ENCODE measurements at regions not wholly inside any gene's neighbourhood (a gene's known extent, or its start where the extent isn't known, plus 50 kb on each side); places are given as distances from the start of the nearest gene placed in this dataset.

DNA sequence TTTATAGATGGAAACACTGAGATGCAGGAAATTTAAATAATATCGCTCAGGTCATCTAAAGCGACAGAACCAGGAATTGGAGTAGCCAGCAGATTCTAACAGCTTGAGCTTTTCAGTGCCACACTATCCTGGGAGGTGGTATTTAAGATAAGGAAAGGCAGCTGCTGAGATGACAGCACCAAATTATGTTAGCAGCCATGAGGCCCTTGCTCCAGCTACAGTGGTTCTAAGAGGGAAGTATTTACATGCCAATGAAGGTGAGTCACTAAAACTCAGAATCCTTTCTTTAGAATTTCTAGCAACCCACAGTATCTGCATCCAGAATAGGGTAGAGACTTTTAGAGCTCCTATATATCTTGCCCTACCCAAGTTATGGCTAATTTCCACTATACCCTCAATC, 127.0 kb upstream of the VLDLR start:
- Histone ChIP-seq H3K27ac (ENCODE audit: low read length) (peak overlapping the region; percentile 6), H3K4me3 (ENCODE audit: low read length) (no peak overlapping the region), H3K9me3 (ENCODE audit: insufficient read depth, low read depth, low read length) (no peaks in the 10 kb centered on the region), H3K9ac (ENCODE audit: low read depth, low read length) (no peak overlapping the region), H3K4me1 (ENCODE audit: insufficient read depth, low read length) (peaks cover 10% of the 10 kb centered on the region), H3K36me3 (ENCODE audit: insufficient read depth, low read depth, low read length) (no peaks in the 10 kb centered on the region), H3K27me3 (ENCODE audit: insufficient read depth, low read length) (no peaks in the 10 kb centered on the region)

DNA sequence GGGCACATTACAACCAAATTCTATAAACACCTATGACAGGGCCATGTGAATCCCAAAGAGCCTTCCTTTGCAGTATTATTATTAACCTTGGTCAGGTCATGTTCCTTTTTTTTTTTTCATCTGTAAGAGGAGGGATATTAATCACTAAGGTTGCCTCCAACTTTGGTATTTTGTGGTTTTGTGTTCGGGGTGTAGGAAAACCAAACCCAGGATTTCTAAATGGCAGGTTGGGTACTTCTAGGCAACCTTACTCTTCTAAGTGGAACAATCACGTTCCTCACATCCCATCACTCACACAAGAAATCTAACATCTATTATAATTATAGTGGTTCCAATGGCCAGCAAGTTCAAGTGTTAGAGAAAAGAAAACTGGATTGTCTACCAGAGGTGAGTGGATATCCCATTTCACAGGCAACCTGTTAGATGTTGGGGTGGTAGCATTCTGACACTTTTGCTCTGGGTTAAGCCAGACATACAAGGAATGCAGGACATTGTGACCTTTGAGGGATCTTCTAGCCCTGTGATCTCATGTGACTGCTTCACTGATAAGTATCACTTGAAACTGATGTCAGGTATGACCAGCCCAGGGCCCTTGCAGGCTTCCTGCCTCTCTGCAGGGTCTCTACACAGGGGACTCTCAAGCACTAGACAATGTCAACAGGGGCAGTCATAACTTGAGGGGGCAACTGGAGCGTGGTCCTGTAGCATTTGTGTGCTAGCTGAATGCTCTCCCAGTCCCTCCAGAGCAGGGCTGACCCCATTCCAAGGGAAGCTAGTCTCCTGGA, 126.2 kb upstream of the VLDLR start:
- no peaks in the 10 kb centered on the region for H3K27me3 ChIP-seq (ENCODE audit: insufficient read depth, low read length)
- peaks cover 10% of the 10 kb centered on the region for H3K4me1 ChIP-seq (ENCODE audit: insufficient read depth, low read length)
- no peak overlapping the region for H3K9ac ChIP-seq (ENCODE audit: low read depth, low read length)
- no peaks in the 10 kb centered on the region for H3K9me3 ChIP-seq (ENCODE audit: insufficient read depth, low read depth, low read length)
- no peaks in the 10 kb centered on the region for H3K36me3 ChIP-seq (ENCODE audit: insufficient read depth, low read depth, low read length)
- peak overlapping the region; percentile 6 for H3K27ac ChIP-seq (ENCODE audit: low read length)
- no peak overlapping the region for H3K4me3 ChIP-seq (ENCODE audit: low read length)

DNA sequence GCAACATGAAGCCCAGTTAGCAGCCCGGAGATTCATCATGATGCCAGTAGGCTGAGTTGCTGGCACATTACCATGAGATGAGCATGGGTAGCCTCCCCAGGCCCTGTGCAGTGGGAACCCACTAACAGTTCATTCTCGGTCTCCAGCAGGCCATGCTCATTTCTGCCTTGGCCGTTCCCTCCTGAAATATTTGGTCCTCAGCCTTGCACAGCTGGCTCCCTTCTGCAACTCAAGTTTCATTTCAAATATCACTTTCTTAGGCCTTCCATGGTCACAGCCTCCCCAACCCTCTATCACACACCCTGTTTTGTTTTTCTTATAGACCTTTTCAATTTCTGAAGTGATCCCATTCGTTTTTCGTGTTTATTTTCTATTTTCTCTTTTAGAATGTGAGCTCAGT, 125.4 kb upstream of the VLDLR start:
- no peaks in the 10 kb centered on the region for H3K27me3 ChIP-seq (ENCODE audit: insufficient read depth, low read length)
- no peak overlapping the region for H3K4me3 ChIP-seq (ENCODE audit: low read length)
- peaks cover 10% of the 10 kb centered on the region for H3K4me1 ChIP-seq (ENCODE audit: insufficient read depth, low read length)
- H3K9me3 ChIP-seq (ENCODE audit: insufficient read depth, low read depth, low read length): no peaks in the 10 kb centered on the region
- H3K27ac ChIP-seq (ENCODE audit: low read length): no peak overlapping the region
- H3K36me3 ChIP-seq (ENCODE audit: insufficient read depth, low read depth, low read length): no peaks in the 10 kb centered on the region
- H3K9ac ChIP-seq (ENCODE audit: low read depth, low read length): no peak overlapping the region

DNA sequence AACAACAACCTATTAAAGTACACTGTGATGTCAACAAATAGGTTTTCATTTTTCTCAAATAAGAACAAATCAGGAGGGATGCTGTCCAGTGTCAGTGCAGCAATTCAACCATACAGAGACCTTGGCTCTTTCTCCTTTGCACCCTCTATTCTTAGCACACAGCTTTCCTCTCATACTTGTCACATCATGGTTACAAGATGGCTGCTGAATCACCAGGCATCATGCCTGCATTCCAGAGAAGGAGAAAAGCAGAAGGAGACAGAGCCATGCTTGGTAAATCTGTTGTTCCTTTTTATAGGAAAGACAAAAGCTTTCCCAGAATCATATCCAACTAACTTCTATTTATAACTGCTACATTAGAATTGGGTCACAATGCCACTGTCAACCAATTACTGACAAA, 124.7 kb upstream of the VLDLR start:
- no peak overlapping the region for H3K27ac ChIP-seq (ENCODE audit: low read length)
- no peaks in the 10 kb centered on the region for H3K9me3 ChIP-seq (ENCODE audit: insufficient read depth, low read depth, low read length)
- H3K4me3 ChIP-seq (ENCODE audit: low read length): no peak overlapping the region
- H3K36me3 ChIP-seq (ENCODE audit: insufficient read depth, low read depth, low read length): no peaks in the 10 kb centered on the region
- no peaks in the 10 kb centered on the region for H3K27me3 ChIP-seq (ENCODE audit: insufficient read depth, low read length)
- H3K9ac ChIP-seq (ENCODE audit: low read depth, low read length): no peak overlapping the region
- peaks cover 10% of the 10 kb centered on the region for H3K4me1 ChIP-seq (ENCODE audit: insufficient read depth, low read length)

DNA sequence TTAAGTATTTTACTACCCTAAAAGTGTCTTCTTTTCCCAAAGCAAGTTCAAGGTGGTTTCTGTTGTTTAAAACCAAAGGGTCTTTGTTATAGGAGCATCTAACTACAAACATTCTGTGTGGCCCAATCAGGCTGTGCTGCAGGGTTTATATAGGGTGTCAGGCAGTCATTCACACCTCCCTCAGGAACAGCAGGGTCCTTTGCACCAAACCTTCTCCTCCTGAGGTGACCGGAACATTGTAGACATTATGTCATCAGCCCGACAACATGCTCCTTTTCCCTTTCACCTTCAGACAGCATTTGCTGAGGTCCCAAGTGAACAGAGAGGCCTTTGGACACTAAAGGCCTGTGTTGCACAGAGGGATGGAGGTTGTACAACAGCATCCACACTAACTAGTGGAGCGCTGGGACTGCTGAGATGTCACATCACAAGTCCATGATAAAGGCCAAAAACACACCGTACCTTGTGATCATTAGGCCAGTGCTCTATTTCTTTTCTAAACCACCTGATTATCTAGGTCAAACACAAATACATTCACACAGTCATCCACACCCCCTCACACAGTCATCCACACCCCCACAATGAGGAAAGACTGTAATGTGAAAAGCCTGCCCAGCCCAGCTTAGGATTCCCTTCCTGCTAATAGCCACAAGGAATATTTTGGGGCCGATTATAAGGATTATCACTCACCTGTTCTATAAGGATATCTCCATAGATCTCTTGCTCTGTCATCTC, 123.8 kb upstream of the VLDLR start:
- Histone ChIP-seq H3K4me1 (ENCODE audit: insufficient read depth, low read length) (peaks cover 10% of the 10 kb centered on the region), H3K4me3 (ENCODE audit: low read length) (no peak overlapping the region), H3K36me3 (ENCODE audit: insufficient read depth, low read depth, low read length) (no peaks in the 10 kb centered on the region), H3K9me3 (ENCODE audit: insufficient read depth, low read depth, low read length) (no peaks in the 10 kb centered on the region), H3K27ac (ENCODE audit: low read length) (no peak overlapping the region), H3K9ac (ENCODE audit: low read depth, low read length) (no peak overlapping the region), H3K27me3 (ENCODE audit: insufficient read depth, low read length) (no peaks in the 10 kb centered on the region)

DNA sequence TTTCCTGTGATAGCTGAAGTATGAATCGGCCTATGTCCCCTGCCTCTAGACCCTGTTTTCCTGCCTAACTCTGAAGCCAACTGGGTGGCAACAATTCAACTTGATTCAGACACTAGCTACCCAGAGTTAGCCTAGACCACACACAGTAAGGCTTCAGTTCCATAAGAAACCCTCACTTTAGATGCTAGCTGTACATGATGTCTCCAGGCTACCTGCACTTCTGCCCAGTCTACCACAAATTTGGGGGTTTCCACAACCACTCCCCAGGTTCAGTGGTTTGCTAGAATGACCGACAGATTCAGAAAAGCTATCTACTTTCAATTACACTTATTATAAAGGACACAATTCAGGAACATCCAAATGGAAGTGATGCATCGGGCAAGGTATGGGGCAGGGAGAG, 119.4 kb upstream of the VLDLR start:
- H3K4me3 ChIP-seq (ENCODE audit: low read length): no peak overlapping the region
- H3K9me3 ChIP-seq (ENCODE audit: insufficient read depth, low read depth, low read length): no peaks in the 10 kb centered on the region
- H3K27ac ChIP-seq (ENCODE audit: low read length): no peak overlapping the region
- H3K9ac ChIP-seq (ENCODE audit: low read depth, low read length): no peak overlapping the region
- no peaks in the 10 kb centered on the region for H3K27me3 ChIP-seq (ENCODE audit: insufficient read depth, low read length)
- no peaks in the 10 kb centered on the region for H3K36me3 ChIP-seq (ENCODE audit: insufficient read depth, low read depth, low read length)
- H3K4me1 ChIP-seq (ENCODE audit: insufficient read depth, low read length): no peaks in the 10 kb centered on the region; the same call in 1 of the 2 replicates

DNA sequence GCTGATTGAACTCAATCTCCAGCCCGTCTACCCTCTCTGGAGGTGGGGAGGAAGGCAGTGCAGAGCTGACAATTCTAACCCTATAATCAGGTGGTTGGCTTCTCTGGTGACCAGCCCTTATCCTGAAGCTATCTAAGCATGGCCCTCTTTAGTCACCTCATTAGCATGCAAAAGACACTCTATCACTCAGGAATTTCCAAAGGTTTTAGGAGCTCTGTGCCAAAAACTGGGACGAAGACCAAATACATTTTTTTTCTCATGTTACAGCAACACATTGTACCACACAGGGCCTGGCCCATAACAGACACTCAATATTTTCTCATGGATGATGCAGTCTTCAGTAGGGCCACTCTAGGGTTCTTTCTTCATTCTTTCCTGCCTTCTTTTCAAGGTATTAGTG, 118.8 kb upstream of the VLDLR start:
- Histone ChIP-seq H3K27me3 (ENCODE audit: insufficient read depth, low read length) (no peaks in the 10 kb centered on the region), H3K4me3 (ENCODE audit: low read length) (no peak overlapping the region), H3K4me1 (ENCODE audit: insufficient read depth, low read length) (no peaks in the 10 kb centered on the region; the same call in 1 of the 2 replicates), H3K9me3 (ENCODE audit: insufficient read depth, low read depth, low read length) (no peaks in the 10 kb centered on the region), H3K27ac (ENCODE audit: low read length) (no peak overlapping the region), H3K36me3 (ENCODE audit: insufficient read depth, low read depth, low read length) (no peaks in the 10 kb centered on the region), H3K9ac (ENCODE audit: low read depth, low read length) (no peak overlapping the region)

DNA sequence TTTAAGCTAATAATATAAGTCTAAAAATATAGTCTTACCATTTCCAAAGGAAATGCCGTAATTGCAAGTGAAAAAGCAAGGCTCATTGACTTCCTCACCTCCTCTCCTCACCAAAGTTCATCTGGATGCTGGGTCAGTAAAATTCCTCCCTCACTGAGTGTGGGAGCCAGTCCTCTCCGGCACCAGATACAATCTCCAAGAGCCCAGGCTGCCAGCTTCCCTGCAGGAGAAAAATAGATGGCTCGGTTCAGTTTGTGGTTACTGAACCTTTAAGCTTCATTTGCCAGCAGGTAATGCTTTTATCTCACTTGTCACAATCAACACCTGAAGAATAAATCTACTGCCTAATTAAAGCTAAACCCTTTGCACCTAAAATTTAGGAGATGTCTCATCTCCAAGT, 115.3 kb upstream of the VLDLR start:
- H3K4me3 ChIP-seq (ENCODE audit: low read length): no peak overlapping the region
- no peak overlapping the region for H3K9ac ChIP-seq (ENCODE audit: low read depth, low read length)
- H3K27me3 ChIP-seq (ENCODE audit: insufficient read depth, low read length): no peaks in the 10 kb centered on the region
- H3K9me3 ChIP-seq (ENCODE audit: insufficient read depth, low read depth, low read length): no peaks in the 10 kb centered on the region; the same call in 1 of the 2 replicates
- no peaks in the 10 kb centered on the region for H3K36me3 ChIP-seq (ENCODE audit: insufficient read depth, low read depth, low read length)
- no peaks in the 10 kb centered on the region; the same call in 1 of the 2 replicates for H3K4me1 ChIP-seq (ENCODE audit: insufficient read depth, low read length)
- no peak overlapping the region for H3K27ac ChIP-seq (ENCODE audit: low read length)

DNA sequence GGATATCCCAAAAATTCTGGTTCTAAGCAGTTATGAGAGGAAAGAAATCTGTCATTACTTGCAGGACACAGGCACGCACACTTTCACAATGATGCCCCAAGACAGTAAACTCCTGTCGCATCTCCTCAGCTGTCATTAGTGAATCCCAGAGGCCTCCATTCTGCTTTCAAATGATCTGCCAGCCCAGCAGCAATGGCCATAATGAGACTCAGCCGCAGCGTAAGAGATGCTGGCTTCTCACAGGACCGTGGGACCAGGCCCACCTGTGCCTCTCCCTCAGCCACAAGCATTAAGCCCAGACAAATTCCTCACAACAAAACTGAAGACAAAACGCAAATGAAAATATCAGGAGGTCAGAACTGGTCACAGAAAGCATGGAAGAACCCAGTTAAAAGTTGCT, 98.0 kb upstream of the VLDLR start:
- H3K27me3 ChIP-seq (ENCODE audit: insufficient read depth, low read length): no peaks in the 10 kb centered on the region
- no peak overlapping the region for H3K9ac ChIP-seq (ENCODE audit: low read depth, low read length)
- peaks cover 5% of the 10 kb centered on the region for H3K4me1 ChIP-seq (ENCODE audit: insufficient read depth, low read length)
- no peak overlapping the region for H3K27ac ChIP-seq (ENCODE audit: low read length)
- H3K4me3 ChIP-seq (ENCODE audit: low read length): no peak overlapping the region
- H3K9me3 ChIP-seq (ENCODE audit: insufficient read depth, low read depth, low read length): no peaks in the 10 kb centered on the region
- H3K36me3 ChIP-seq (ENCODE audit: insufficient read depth, low read depth, low read length): no peaks in the 10 kb centered on the region

DNA sequence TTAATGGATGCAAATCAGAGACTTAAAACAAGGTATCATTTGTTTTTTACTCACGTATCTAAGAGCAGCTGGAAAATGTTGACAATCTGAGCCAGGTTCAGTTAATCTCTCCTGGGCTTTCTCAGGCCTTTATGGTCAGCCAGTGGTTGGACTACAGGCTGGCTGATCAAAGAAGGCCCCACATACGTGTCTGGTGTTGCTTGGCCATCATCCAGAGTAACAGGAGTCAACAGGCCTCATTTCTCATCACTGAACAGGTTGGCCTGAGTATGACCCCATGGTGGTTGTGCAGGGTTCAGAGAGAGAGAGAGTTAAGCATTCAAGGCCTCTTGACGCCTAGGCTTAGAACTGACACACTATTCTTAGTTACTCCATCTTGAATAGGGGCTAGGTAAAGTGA, 97.0 kb upstream of the VLDLR start:
- Histone ChIP-seq H3K9me3 (ENCODE audit: insufficient read depth, low read depth, low read length) (no peaks in the 10 kb centered on the region), H3K4me1 (ENCODE audit: insufficient read depth, low read length) (peaks cover 5% of the 10 kb centered on the region), H3K9ac (ENCODE audit: low read depth, low read length) (no peak overlapping the region), H3K36me3 (ENCODE audit: insufficient read depth, low read depth, low read length) (no peaks in the 10 kb centered on the region), H3K27ac (ENCODE audit: low read length) (no peak overlapping the region), H3K4me3 (ENCODE audit: low read length) (no peak overlapping the region), H3K27me3 (ENCODE audit: insufficient read depth, low read length) (no peaks in the 10 kb centered on the region)

DNA sequence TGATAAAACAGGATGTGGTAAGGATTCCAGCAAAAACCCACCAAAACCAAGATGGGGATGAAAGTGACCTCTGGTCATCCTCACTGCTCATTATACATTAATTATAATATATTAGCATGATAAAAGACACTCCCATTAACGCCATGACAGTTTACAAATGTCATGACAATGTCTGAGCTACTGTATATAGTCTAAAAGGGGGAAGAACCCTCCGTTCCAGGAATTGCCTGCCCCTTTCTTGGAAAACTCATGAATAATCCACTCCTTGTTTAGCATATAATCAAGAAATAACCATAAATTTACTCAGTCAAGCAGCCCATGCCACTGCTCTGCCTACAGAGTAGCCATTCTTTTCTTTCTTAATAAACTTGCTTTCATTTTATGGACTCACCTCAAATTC, 96.4 kb upstream of the VLDLR start:
- H3K9me3 ChIP-seq (ENCODE audit: insufficient read depth, low read depth, low read length): no peaks in the 10 kb centered on the region
- no peaks in the 10 kb centered on the region for H3K36me3 ChIP-seq (ENCODE audit: insufficient read depth, low read depth, low read length)
- no peak overlapping the region for H3K4me3 ChIP-seq (ENCODE audit: low read length)
- peaks cover 5% of the 10 kb centered on the region for H3K4me1 ChIP-seq (ENCODE audit: insufficient read depth, low read length)
- no peak overlapping the region for H3K27ac ChIP-seq (ENCODE audit: low read length)
- no peaks in the 10 kb centered on the region for H3K27me3 ChIP-seq (ENCODE audit: insufficient read depth, low read length)
- H3K9ac ChIP-seq (ENCODE audit: low read depth, low read length): no peak overlapping the region
